Endothelial cell (in vitro differentiated cells): ENCODE measurements at regions not wholly inside any gene's neighbourhood (a gene's known extent, or its start where the extent isn't known, plus 50 kb on each side); places are given as distances from the start of the nearest gene placed in this dataset.

Experiments used
- DNase-seq: peaks from one replicate; pipeline ENCODE4 v3.0.0; 2021; ENCODE audit warnings: low spot score
- H3K27ac Mint-ChIP-seq: one replicate; pipeline ENCODE4 v1.8.0; 2021; ENCODE audit warnings: mixed read lengths, inconsistent platforms; ENCODE audit not compliant: unreplicated experiment
- H3K27me3 Mint-ChIP-seq: one replicate; pipeline ENCODE4 v1.8.0; 2021; ENCODE audit warnings: mild to moderate bottlenecking, moderate library complexity, mixed read lengths, inconsistent platforms; ENCODE audit not compliant: unreplicated experiment
- H3K36me3 Mint-ChIP-seq: one replicate; pipeline ENCODE4 v1.8.0; 2021; ENCODE audit warnings: mild to moderate bottlenecking, low read depth, mixed read lengths, inconsistent platforms; ENCODE audit not compliant: unreplicated experiment
- H3K4me1 Mint-ChIP-seq: one replicate; pipeline ENCODE4 v1.8.0; 2021; ENCODE audit warnings: mild to moderate bottlenecking, mixed read lengths, inconsistent platforms; ENCODE audit not compliant: unreplicated experiment
- H3K4me3 Mint-ChIP-seq: one replicate; pipeline ENCODE4 v1.8.0; 2021; ENCODE audit warnings: mild to moderate bottlenecking, mixed read lengths, inconsistent platforms; ENCODE audit not compliant: unreplicated experiment
- H3K9me3 Mint-ChIP-seq: one replicate; pipeline ENCODE4 v1.8.0; 2021; ENCODE audit warnings: mixed read lengths, inconsistent platforms; ENCODE audit not compliant: unreplicated experiment
- TF ChIP-seq, protein P1 (sequence below): fragments of 200-600 bp; sonication (generic); IDR thresholded peaks from one replicate; pipeline ENCODE4 v1.5.0; 2021; ENCODE audit warnings: antibody characterized with exemption; ENCODE audit not compliant: unreplicated experiment

DNA sequence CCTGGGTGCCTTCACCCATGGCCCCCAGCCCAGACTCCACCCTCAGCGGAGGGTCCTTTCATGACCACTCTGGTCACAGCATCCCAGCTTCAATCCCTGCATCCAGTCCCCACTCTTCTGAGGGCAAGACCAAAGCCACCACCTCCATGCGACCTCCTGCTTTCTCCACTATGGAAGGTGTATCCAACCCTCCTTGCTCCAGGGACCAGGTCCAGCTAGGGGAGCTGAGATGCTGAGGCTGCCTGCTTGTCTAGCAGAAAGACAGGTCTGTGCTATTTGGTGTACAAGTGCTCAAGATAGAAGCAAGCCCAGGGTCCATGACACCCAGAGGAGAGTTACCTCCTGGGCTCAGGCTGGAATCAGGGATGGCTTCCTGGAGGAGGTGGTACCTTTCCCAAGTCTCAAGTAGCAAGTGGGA is 73.8 kb upstream of the RAB6C start:
- Mint-ChIP-seq H3K4me1 (no peaks in the 10 kb centered on the region), H3K4me3 (no peak overlapping the region), H3K27ac (no peak overlapping the region), H3K27me3 (peaks cover 5% of the 10 kb centered on the region), H3K36me3 (no peaks in the 10 kb centered on the region), H3K9me3 (no peaks in the 10 kb centered on the region)
- TF ChIP-seq, protein P1, sequence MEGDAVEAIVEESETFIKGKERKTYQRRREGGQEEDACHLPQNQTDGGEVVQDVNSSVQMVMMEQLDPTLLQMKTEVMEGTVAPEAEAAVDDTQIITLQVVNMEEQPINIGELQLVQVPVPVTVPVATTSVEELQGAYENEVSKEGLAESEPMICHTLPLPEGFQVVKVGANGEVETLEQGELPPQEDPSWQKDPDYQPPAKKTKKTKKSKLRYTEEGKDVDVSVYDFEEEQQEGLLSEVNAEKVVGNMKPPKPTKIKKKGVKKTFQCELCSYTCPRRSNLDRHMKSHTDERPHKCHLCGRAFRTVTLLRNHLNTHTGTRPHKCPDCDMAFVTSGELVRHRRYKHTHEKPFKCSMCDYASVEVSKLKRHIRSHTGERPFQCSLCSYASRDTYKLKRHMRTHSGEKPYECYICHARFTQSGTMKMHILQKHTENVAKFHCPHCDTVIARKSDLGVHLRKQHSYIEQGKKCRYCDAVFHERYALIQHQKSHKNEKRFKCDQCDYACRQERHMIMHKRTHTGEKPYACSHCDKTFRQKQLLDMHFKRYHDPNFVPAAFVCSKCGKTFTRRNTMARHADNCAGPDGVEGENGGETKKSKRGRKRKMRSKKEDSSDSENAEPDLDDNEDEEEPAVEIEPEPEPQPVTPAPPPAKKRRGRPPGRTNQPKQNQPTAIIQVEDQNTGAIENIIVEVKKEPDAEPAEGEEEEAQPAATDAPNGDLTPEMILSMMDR = no peak
- no peak for DNase-seq

DNA sequence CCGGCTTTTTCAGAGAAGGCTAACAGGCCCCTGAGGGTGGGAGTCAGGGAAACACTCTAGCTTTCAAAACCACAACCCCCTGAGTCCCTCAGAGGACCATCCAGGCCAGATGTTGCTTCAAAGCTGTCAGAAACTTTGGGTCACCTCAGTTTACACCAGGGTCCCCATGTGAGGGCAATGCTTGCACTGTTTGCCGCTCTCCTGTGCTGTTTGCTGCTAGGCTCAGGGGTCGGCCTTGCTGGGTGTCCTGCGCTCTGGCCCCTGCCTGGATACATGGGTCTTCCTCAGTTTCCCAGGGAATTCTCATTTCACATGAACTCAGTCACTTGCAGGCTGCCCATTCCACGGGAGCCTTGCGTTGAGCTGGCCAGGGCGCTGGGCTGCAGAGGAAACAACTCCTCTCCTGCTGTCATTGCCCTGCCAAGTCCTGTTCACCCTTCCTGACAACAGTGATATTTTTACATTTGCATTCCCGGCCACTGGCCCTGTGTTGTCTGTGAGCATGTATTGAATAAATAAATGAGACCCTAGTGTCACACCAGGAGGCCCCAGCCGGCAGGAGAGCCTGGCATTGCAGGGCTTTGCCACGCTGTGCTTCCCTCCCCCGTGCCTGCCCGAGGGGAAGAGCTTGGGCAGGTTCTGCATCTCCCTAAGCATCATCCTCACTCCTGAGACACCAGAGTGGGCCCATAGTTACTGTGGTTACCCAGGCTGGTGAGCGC is 73.2 kb upstream of the RAB6C start:
- TF ChIP-seq, protein P1 = no peak
- Mint-ChIP-seq H3K9me3 (no peaks in the 10 kb centered on the region), H3K27ac (no peak overlapping the region), H3K27me3 (peaks cover 5% of the 10 kb centered on the region), H3K36me3 (no peaks in the 10 kb centered on the region), H3K4me1 (no peaks in the 10 kb centered on the region), H3K4me3 (no peak overlapping the region)
- DNase-seq = no peak

DNA sequence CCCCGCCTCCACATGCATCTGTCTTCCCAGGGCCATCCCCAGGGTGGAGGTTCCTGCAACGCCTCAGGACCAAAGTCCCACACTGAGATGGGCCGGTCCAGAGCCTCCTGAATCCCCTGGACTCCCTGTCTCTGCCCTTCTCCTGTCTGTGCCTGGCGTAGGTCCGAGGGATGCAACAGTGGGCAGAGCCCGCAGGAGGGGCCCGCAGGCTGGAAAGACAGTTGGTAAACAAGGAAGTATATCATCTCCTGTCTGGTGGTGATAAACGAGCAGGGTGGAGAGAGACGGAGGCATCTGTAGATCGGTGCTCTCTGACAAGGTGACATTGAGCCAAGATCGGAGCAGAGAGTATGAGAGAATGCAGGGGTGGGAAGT is 72.6 kb upstream of the RAB6C start:
- H3K36me3 Mint-ChIP-seq = no peaks in the 10 kb centered on the region
- no peaks in the 10 kb centered on the region for H3K9me3 Mint-ChIP-seq
- no peak for DNase-seq
- TF ChIP-seq, protein P1 = no peak
- H3K27ac Mint-ChIP-seq = no peak overlapping the region
- H3K4me3 Mint-ChIP-seq = no peak overlapping the region
- no peaks in the 10 kb centered on the region for H3K4me1 Mint-ChIP-seq
- H3K27me3 Mint-ChIP-seq = peaks cover 5% of the 10 kb centered on the region

DNA sequence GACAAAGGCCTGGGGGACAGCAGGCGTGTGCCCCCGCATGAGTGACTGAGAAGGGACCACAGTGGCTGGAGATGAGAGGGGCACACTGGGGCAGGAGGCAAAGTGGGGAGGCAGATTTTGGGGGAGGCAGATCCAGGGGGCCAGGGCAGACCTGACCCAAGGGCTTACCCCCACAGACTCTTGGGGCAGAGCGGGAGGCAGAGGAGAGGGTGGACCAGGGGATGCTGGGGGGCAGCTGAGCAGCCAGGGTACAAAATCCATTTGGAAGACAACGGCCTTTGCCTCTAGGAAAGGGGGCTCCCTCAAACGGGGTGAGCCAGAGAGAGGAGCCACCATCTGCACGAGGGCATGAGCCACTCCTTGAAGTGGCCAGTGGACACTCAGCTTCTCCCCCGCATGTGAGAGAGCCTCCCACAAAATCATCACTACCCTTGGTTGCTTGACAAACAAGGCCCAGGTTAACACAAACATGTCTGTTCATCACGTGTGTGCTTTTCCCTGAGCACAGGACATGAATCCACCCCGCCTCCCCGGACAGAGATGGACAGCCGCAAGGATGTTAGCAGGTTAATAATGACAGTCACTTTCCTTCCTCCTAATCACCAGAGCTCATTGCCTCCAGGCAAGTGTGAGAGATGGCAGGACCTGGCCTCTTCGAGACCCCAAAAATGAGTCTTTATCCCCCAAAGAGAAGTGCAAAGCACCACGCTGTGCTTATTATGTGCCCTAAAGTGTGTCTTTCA is 72.0 kb upstream of the RAB6C start:
- no peak for DNase-seq
- Mint-ChIP-seq H3K27ac (no peak overlapping the region), H3K4me1 (no peaks in the 10 kb centered on the region), H3K27me3 (peaks cover 5% of the 10 kb centered on the region), H3K9me3 (no peaks in the 10 kb centered on the region), H3K36me3 (no peaks in the 10 kb centered on the region), H3K4me3 (no peak overlapping the region)
- TF ChIP-seq, protein P1 = no peak
